ENCODE measurements at regions not wholly inside any gene's neighbourhood (a gene's known extent, or its start where the extent isn't known, plus 50 kb on each side); places are given as distances from the start of the nearest gene placed in this dataset.

DNA sequence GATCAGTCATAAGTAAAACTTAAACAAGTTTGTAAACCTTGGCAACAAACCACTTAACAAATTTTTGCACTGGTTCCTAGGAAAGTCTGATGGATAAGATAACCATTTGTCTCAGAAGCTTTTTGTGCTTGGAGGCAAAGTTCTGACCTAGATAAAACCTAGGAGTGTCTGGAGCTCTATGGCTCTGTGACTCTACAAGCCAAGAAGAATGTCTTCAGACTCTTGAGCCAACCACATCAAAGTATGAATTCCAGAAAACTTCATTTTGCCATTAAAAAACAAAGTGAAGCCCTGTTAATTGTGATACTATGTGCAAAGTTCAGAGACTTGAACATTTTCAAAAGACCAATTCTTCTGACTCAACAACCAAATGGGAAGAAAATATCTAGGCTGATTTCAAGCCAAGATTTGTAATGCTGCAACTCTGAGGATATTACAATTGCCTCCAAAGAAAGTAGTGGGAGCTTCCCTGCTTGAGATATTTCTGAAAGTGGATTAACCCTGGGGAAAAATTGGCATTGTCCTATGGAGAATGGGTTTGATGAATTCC is 158.1 kb upstream of the FOXQ1 start:
- DNase-seq (ENCODE audit: low read depth), result no peak
- no peak overlapping the region for H3K4me3 ChIP-seq (ENCODE audit: low read depth, low read length)
- TF ChIP-seq, protein P1, sequence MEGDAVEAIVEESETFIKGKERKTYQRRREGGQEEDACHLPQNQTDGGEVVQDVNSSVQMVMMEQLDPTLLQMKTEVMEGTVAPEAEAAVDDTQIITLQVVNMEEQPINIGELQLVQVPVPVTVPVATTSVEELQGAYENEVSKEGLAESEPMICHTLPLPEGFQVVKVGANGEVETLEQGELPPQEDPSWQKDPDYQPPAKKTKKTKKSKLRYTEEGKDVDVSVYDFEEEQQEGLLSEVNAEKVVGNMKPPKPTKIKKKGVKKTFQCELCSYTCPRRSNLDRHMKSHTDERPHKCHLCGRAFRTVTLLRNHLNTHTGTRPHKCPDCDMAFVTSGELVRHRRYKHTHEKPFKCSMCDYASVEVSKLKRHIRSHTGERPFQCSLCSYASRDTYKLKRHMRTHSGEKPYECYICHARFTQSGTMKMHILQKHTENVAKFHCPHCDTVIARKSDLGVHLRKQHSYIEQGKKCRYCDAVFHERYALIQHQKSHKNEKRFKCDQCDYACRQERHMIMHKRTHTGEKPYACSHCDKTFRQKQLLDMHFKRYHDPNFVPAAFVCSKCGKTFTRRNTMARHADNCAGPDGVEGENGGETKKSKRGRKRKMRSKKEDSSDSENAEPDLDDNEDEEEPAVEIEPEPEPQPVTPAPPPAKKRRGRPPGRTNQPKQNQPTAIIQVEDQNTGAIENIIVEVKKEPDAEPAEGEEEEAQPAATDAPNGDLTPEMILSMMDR (conservative IDR thresholded peaks at IDR 0.05; ENCODE audit: low read depth, low read length), result no peak

DNA sequence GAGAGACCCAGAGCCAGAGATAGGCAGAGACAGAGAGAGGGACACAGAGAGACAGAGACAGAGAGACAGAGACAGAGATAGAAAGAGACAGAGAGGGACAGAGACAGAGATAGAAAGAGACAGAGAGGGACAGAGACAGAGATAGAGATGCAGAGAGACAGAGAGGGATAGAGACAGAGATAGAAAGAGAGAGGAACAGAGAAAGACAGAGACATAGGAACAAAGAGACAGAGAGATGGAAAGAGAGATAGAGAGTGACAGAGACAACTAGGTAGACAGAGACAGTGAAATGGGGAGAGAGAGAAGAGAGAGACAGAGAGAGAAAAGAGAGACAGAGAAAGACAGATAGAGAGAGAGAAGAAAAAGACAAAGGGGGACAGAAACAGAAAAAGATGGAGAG is 165.4 kb upstream of the FOXQ1 start:
- no peak overlapping the region for H3K4me3 ChIP-seq (ENCODE audit: low read depth, low read length)
- TF ChIP-seq, protein P1 (conservative IDR thresholded peaks at IDR 0.05; ENCODE audit: low read depth, low read length), result no peak
- no peak for DNase-seq (ENCODE audit: low read depth)

DNA sequence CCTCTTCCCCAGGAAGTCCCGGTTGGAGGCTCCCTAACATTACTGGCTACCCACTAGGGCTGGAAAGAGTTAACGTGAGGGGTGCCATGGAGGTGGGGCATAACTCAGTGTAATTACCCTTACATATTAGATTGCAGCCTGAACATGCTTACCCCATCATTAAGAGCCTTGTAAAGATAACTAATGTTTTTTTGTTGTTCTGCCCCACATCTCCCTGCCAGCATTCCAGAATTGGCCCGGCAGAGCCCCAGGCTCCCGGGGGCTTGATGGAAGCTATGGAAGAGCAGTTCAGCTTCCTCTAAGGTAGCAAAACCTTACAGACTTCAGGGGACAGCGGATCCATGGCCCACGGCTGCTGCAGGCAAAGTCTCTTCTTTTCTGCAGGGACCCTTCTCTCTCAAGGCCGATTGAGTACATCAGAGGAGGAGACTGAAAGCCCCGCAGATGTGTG is 166.1 kb upstream of the FOXQ1 start:
- DNase-seq (ENCODE audit: low read depth), result no peak
- no peak overlapping the region for H3K4me3 ChIP-seq (ENCODE audit: low read depth, low read length)
- TF ChIP-seq, protein P1 (conservative IDR thresholded peaks at IDR 0.05; ENCODE audit: low read depth, low read length), result no peak

DNA sequence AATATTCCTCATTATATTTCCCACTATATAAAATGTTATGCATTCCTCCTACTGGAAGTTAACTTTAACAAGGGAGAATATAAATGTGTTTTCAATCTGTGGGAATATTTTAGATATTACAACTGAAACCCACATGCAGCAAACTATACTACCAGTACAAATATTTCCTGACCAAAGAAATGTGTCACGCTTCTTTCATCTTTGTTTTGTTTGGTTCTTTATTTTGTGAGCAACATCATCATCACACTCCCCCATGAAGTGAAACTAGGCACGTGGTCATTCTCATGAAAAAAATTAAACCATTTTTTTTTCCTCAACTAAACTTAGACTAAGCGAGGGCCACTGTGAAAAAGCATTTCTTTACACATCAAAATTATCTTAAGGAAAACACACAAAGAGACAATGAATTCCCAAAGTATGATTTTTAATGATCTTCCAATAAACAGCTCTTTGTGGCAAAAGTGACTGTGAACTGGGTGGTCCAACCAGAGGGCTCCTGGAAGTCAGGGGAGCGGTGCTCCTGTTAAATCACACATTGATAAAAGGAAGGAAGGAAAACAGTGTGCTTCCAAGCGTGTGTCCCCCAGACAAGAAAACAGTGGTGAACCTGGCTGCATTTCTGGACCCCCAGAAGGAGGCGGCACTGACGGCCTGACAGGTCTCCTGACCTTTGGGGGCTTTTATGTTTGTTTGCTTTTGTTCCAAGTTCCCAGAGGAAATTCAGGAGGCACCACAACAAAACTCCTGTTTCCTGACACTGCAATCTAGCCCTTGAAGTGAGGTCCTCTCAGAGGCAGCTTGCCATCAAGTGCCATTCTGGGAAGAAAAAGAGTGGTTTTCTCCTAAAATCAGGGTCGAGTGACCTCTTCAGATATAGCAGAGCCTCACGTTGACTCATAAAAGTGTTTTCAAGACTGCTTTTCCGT is 166.8 kb upstream of the FOXQ1 start:
- peak; percentile 42 for DNase-seq (ENCODE audit: low read depth)

DNA sequence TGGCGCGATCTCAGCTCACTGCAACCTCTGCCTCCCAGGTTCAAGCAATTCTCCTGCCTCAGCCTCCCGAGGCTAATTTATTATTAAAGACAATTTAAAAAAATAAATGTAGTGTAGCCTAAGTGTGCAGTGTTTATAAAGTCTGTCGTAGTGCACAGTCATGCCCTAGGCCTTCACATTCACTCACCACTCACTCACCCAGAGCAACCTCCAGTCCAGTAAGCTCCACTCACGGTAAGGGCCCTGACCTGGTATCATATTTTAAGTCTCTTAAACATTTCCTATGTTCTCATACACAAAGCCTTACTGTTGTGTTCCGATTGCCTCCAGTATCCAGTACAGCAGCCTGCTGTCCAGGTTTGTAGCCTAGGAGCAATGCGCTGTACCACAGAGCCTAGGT is 168.2 kb upstream of the FOXQ1 start:
- TF ChIP-seq, protein P1 (conservative IDR thresholded peaks at IDR 0.05; ENCODE audit: low read depth, low read length), result no peak
- DNase-seq (ENCODE audit: low read depth), result peak; percentile 48
- H3K4me3 ChIP-seq (ENCODE audit: low read depth, low read length), result no peak overlapping the region

More for the DNA sequence above, 166.8 kb upstream of the FOXQ1 start:
- TF ChIP-seq, protein P1 (conservative IDR thresholded peaks at IDR 0.05; ENCODE audit: low read depth, low read length), result no peak
- H3K4me3 ChIP-seq (ENCODE audit: low read depth, low read length), result no peak overlapping the region

DNA sequence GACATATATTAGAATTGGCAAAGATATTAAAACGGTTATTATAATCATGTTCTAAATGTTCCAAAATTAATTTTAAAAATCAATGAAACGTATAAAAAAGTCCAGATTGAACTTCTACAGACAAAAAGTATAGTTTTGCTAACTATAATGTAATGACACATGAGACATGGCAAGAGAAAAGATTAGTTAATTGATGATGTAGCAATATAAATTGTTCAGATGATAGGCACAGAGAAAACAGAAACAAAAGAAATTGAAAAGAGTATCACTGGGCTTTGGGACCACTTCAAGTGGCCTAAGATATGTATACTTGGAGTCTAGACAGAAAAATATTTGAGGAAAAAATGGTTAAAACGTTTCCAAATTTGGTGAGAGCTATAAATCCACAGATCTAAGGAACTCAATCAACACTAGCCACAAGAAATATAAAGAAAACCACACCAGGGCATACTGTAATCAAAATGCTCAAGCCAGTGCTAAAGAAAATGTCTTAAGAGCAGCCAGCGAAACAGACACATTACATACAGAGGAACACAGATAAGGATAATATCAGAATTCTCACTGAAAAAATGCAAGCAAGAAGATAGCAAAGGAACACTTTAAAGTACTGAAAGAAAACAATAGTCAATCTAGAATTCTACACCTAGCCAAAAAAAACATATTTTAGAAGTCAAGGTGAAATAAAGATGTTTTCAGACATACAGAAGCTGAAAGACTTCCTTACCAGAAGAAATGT is 172.6 kb upstream of the FOXQ1 start:
- TF ChIP-seq, protein P1 (conservative IDR thresholded peaks at IDR 0.05; ENCODE audit: low read depth, low read length), result no peak
- H3K4me3 ChIP-seq (ENCODE audit: low read depth, low read length), result no peak overlapping the region
- no peak for DNase-seq (ENCODE audit: low read depth)
